ENCODE measurements at regions not wholly inside any gene's neighbourhood (a gene's known extent, or its start where the extent isn't known, plus 50 kb on each side); places are given as distances from the start of the nearest gene placed in this dataset.

GRCh38 chr4:22192084-22192511, 243.5 kb upstream of the KCNIP4 start:
- Histone ChIP-seq H3K27ac (ENCODE audit: insufficient read depth, low read depth, low read length) (no peak overlapping the region), H3K36me3 (ENCODE audit: control insufficient read depth in 2 of 2, extremely low read depth in 1 of 2, insufficient read depth in 2 of 2, low read length in 2 of 2) (no peaks in the 10 kb centered on the region), H3K4me3 (replicated peaks in 1 of 3; ENCODE audit: insufficient read depth in 1 of 3, low read depth in 1 of 3, low read length in 3 of 3) (no peak overlapping the region), H3K4me2 (ENCODE audit: insufficient read depth, low read length) (no peak overlapping the region), H3K4me1 (ENCODE audit: control insufficient read depth, extremely low read depth, insufficient read depth, low read length) (no peaks in the 10 kb centered on the region), H3K27me3 (ENCODE audit: control insufficient read depth in 2 of 2, insufficient read depth in 2 of 2, low read length in 2 of 2) (no peaks in the 10 kb centered on the region), H3K9me1 (replicated peaks; ENCODE audit: control insufficient read depth, extremely low read depth, insufficient read depth, low read length) (no peaks in the 10 kb centered on the region), H3K9me3 (replicated peaks; ENCODE audit: control insufficient read depth, insufficient read depth, low read length) (peaks cover 4% of the 10 kb centered on the region), H3K9ac (replicated peaks; ENCODE audit: extremely low read depth, insufficient read depth, low read length) (no peak overlapping the region), H4K20me1 (replicated peaks; ENCODE audit: control insufficient read depth, extremely low read depth, insufficient read depth, low read length) (no peaks in the 10 kb centered on the region), H3K79me2 (ENCODE audit: control insufficient read depth, insufficient read depth, low read length) (no peaks in the 10 kb centered on the region), H2AFZ (ENCODE audit: low read depth, low read length) (no peak overlapping the region)
- TF ChIP-seq FOS (IDR thresholded peaks at IDR 0.05; ENCODE audit: borderline replicate concordance, insufficient read depth, low read length): no peak
- dilution Hi-C loops (cut with MboI; ENCODE audit: extremely low pct_ligation_motif_present, low sequenced_read_pairs) (no loop called here), intact Hi-C loops (cut with micrococcal nuclease) (no loop called here)
- DNase-seq (ENCODE audit: low read depth, low spot score) (no peak), FAIRE-seq (no peak)
- no TSS peak for BruUV-seq (replicated peaks)
- ChIA-PET POLR2A (no interaction called here), CTCF (no interaction called here)

GRCh38 chr4:22191565-22191964, 243.0 kb upstream of the KCNIP4 start:
- Histone ChIP-seq H3K9me1 (replicated peaks; ENCODE audit: control insufficient read depth, extremely low read depth, insufficient read depth, low read length) (no peaks in the 10 kb centered on the region), H3K4me2 (ENCODE audit: insufficient read depth, low read length) (no peak overlapping the region), H3K4me3 (replicated peaks in 1 of 3; ENCODE audit: insufficient read depth in 1 of 3, low read depth in 1 of 3, low read length in 3 of 3) (no peak overlapping the region), H3K9me3 (replicated peaks; ENCODE audit: control insufficient read depth, insufficient read depth, low read length) (peaks cover 5% of the 10 kb centered on the region), H4K20me1 (replicated peaks; ENCODE audit: control insufficient read depth, extremely low read depth, insufficient read depth, low read length) (no peaks in the 10 kb centered on the region), H3K4me1 (ENCODE audit: control insufficient read depth, extremely low read depth, insufficient read depth, low read length) (no peaks in the 10 kb centered on the region), H3K27me3 (ENCODE audit: control insufficient read depth in 2 of 2, insufficient read depth in 2 of 2, low read length in 2 of 2) (no peaks in the 10 kb centered on the region), H3K27ac (ENCODE audit: insufficient read depth, low read depth, low read length) (no peak overlapping the region), H2AFZ (ENCODE audit: low read depth, low read length) (no peak overlapping the region), H3K9ac (replicated peaks; ENCODE audit: extremely low read depth, insufficient read depth, low read length) (no peak overlapping the region), H3K79me2 (ENCODE audit: control insufficient read depth, insufficient read depth, low read length) (no peaks in the 10 kb centered on the region), H3K36me3 (ENCODE audit: control insufficient read depth in 2 of 2, extremely low read depth in 1 of 2, insufficient read depth in 2 of 2, low read length in 2 of 2) (no peaks in the 10 kb centered on the region)
- intact Hi-C loops (cut with micrococcal nuclease): no loop called here
- no peak for DNase-seq (ENCODE audit: low read depth, low spot score)
- ChIA-PET CTCF (no interaction called here), POLR2A (no interaction called here)
- no peak for TF ChIP-seq FOS (IDR thresholded peaks at IDR 0.05; ENCODE audit: borderline replicate concordance, insufficient read depth, low read length)
- no peak for TF ChIP-seq CTCF (IDR thresholded peaks at IDR 0.05; ENCODE audit: extremely low read depth in 1 of 2, insufficient read depth in 1 of 2, low read depth in 1 of 2, low read length in 2 of 2)
- TF ChIP-seq, protein P1, sequence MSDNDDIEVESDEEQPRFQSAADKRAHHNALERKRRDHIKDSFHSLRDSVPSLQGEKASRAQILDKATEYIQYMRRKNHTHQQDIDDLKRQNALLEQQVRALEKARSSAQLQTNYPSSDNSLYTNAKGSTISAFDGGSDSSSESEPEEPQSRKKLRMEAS (IDR thresholded peaks at IDR 0.05; ENCODE audit: insufficient read depth, insufficient read length): no peak
- TF ChIP-seq EZH2 (IDR thresholded peaks at IDR 0.05; ENCODE audit: borderline replicate concordance, low read depth, low read length, severe bottlenecking): no peak
- TF ChIP-seq POLR2A (IDR thresholded peaks at IDR 0.05; ENCODE audit: low read depth, low read length): no peak
- no peak for TF ChIP-seq POLR2AphosphoS5 (IDR thresholded peaks at IDR 0.05; ENCODE audit: insufficient read depth, low read depth, low read length)
- FAIRE-seq: no peak
- dilution Hi-C loops (cut with MboI; ENCODE audit: extremely low pct_ligation_motif_present, low sequenced_read_pairs): no loop called here
- no TSS peak for BruUV-seq (replicated peaks)

Data from endothelial cell of umbilical vein (primary cell).